Stimulated activated CD8-positive, alpha-beta memory T cell treated with anti-CD3 and anti-CD28 coated beads, Interleukin-15, amount 100 ng/mL, for 4 hours (primary cell): ENCODE measurements at regions not wholly inside any gene's neighbourhood (a gene's known extent, or its start where the extent isn't known, plus 50 kb on each side); places are given as distances from the start of the nearest gene placed in this dataset.

Source experiments
- DNase-seq, 2 donors: peaks; one replicate each; pipeline ENCODE4 v3.0.0-alpha.2; 2020; ENCODE audit warnings: low read depth in 2 of 2

DNA sequence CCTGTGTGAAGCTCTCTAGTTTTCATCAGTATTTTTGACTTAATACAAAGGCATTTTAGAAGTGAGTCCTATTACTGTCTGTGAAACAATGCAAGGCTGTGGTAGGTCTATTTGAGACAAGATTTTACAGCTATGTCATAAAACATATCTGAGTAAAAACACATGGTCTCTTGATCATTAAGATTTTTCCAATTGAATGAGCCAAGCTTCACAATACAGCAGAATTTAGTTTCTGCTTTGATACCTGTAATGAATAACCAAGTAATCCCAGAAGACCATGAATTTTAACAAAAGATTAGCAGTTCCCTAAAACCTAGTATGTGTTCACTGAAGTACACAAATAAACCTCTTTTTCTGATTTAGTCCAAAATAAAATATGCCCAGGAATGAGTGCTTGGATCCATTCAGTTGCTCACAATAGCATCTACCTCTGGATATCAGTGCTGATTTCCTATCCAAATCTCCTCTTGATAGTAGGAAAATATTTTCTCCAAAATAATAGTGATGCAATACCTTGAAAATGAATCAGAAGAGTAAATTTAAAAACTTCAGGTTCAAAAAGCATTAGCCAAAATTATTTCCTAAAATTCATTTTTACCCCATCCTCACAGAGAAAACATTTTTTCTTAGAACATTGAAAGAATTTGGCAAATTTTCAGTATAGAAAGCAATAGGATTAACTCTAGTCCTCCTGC is 533.5 kb upstream of the SGCG start:
- no peak for DNase-seq

DNA sequence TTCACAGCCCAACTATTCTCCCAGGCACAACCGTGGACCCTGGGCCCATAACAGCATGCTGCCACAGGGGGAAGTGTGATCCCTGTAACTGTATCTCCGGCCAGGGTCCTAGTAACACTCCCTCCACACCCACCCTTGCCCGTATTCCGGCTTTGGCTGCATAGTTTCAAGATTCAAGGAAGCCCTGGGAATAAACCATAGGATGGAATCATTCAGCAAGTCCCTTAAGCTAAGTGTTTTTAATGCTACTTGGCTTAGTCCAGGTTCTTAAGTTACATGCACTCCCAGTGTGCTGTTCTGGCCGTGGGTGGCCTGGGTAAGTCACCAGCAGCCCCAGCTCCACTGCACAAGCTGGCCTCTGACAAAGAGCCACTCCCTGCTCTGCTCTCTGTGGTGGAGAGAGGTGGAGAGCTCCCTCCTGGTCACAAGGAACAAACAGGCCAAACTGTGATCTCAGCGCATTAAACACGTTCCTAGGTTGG is 532.4 kb upstream of the SGCG start:
- no peak for DNase-seq

DNA sequence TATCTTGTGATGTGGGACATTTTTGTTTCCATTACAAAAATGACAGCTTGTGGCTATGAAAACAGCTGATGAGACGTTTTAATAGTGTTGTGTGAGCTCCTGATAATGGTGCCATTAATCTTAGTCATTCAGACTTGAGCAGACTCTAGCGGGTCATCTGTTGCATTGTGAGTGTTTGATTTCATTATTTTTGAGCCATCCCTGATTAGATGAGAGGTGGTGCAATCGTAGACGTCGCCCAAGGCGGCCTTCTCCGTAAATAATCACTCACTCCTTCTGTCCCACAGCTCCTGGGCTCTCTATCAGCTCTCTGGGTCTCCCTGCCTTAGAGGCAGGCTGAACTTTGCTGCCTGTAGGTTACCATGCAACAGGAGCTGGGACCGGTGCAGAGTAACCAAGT is 528.0 kb upstream of the SGCG start:
- DNase-seq: no peak

DNA sequence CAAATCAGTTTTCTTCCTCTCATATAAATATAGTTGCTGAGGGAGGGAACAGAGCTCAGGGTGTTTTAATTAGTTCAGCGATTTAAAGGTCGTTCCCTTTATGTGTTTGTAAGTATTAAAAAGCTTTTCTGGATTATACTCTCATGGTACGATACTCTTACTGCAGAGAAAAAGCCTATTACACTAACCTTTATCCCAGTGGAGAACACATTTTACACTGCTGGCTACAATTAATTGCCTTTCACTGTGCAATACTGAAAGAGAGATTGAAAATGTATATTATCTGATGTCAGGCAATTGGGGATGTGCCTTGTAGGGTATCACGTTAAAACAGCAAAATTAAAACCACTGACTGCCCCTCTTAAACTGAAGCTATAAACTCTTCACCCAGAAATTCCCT is 526.9 kb upstream of the SGCG start:
- DNase-seq: no peak

DNA sequence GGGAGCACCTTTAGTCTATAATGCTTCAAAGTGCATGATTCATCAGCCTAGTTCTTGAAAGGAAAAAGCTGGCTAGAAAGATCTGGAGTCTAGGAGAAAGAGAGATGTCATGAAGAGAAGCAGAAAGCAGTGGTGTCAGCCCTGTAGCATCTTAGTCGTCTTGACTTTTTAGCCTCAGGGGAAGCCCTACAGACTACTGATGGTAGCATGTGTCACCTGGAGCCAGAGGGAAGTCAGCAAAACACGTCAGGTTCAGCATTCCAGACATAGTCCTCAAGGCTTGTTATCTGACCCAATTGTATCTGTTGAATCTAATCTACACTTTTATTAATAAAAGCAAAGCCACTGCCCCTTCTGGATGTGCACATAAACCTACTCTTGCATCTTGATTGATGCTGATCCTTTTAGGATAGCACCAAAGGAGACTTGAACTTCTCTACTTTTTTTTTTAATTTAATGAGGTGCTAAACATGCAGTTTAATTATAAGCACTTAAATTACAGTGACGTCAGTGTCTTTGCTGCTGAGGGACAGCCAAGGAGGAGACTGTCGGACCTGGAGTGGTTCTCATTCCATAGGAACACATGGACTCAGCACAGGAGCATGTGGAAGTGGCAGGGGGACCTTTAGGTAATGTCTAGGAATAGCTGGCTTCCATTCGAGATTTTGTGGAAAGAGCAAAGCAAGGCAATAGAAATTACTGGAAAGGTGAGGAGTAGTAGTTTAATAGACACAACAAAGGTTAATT is 525.5 kb upstream of the SGCG start:
- DNase-seq: no peak

DNA sequence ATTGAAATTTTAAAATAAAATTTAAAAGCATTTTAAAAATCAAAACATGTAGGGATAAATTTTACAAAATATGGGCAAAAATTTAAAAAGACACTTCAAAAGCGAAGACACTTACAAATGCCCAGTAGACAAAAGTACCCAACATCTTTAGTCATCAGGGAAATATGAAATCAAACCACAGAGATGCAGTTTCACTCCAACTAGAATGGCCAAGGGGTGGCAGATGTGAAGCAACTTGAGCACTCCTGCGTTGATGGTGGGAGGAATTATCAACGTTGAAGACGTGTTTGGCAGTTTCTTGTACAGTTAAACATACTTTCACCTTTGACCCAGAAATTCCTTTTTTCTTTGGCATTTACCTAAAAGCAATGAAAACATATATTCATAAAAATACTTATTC is 518.0 kb upstream of the SGCG start:
- no peak for DNase-seq

DNA sequence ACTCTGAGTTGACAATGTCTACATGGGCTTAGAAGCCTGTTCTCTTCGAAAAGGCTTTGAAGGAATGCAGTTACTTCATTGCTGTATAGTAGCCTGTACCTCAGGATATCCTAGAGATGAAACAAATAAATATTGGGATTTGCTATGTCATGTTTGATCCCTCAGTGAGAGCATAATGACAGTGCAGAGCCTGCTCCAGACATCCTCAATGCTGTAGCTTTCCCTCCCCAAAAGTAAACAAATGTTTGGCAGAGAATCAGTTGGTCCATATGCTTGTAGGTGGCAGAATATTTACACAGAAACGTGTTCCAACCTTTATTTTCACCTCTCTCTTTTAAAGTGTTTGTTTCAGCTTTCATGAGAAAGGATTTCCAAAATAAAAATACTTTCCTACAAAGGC is 515.3 kb upstream of the SGCG start:
- DNase-seq: no peak

DNA sequence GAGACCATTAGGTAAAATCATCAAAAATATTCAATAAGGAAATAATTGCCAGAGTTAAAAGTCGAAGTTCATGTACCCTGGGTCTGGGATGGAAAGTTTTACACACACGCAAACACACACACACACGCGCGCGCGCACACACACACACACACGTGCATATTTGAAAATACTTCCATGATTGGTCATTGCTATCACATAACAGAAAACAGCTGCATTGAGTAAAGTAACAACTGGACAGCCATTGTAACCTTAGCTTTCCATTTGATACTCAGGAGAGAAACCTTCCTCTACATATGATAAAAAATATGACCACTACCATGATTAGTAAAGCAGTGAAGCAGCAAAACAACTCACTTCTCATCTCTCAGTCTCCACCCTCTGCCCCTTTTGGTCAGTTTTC is 490.0 kb upstream of the SGCG start:
- no peak for DNase-seq

DNA sequence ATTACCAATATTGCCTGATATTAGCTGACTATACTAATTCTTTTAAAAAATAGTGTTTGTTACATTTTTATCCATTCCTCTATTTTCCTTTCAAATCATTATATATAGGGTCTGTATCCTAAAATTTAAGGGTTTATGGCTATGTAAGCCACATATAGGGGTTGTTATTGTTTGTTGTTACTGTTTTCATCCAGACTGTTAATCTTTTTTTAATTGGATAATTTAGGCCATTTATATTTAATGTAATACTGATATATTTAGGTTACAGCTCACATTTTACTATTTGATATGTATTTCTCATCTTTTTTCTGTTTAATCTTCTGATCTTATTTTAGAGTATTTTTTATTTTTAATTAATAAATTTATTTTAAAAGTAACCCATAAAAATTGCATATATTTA is 487.1 kb upstream of the SGCG start:
- DNase-seq: no peak

DNA sequence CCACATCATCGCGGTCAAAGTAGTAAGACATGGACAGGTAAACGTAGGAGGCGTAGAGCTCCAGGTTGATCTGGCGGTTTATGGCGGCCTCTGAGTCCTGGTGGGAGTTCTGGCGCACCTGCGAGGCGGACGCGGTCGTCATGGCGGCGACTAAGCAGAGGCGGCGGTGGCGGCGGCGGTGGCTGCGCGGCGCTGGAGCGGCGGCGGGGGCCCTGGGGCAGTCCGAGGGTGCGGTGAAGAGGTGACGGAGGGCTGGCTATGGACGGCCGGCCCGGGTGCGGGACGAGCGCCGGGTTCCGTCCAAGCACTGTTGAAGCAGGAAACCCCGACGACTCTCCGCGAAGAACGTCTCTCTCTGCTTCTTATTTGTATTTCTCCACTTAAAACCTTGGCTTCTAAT is 484.3 kb upstream of the SGCG start:
- no peak for DNase-seq

DNA sequence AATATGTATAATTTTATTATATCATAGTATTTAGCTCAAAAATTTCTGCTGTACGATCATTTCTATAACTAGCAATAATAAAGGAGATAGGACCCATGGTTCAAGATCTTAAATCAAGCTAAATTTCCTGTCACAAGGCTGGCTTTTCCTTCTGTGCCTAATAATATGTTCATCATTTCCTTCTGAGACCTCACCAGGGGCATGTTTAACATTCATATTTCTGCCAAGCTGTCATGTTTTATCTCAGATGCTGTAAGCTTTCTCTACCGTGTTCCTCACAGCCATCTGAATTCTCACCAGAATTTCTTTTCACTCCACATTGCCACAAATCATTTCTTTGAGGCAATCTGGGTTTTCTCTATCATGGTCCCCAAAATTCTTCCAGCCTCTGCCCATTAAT is 482.3 kb upstream of the SGCG start:
- DNase-seq: no peak

DNA sequence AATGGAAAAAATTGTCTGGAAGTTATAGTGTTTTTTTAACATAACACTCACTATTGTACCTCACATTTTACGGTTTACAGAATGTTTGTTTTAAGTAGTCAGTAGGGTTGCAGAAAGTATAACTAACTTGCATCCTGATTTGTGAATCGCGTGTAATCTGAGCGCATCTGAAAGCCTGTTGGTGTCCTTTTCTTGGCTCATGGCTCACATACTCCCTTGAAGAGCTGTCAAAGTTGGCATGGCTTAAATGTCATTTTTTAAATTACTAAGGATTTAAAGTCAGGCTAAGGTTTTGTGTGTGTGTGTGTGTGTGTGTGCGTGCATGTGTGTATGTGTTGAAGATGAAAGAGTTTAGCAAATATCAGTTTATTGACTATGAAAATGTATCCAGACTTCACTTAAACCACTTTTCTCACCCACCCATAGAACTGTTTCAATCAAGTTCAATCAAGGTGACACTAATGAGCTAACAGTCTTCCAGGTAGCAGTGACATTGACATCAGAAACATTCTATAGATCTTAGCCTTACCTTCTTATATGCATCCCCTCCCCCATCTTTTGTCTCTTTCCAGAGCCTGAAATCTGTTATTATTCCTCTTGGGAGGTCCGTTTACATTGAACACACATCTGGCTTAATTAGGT is 480.4 kb upstream of the SGCG start:
- no peak for DNase-seq

DNA sequence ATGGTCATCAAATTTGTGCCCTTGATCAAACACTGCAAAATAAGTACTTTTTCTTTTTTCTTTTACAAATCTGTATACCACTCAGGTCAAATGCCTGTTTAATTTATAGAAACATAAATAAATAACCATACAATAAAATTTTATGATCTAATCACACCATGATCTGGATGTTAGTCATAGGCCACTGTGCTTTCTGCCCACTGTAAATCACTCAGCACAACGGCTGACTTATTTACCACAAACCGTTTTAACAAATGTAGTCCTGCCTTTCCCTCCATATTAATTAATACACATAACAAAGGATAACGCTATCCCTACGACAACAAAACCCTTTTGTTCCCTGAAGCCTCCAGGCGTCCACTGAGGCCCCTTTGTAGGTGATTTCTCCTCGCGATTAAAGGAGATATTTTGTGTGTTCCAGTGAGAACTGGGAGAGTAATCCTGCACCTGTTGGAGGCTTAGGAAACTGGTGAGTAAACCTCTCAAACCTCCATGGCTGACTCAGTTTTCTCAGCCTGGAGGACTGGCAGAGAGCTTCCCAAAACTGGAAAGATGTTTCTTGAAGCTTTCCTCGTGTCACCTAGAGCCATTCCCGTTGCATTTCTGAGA is 477.1 kb upstream of the SGCG start:
- no peak for DNase-seq

DNA sequence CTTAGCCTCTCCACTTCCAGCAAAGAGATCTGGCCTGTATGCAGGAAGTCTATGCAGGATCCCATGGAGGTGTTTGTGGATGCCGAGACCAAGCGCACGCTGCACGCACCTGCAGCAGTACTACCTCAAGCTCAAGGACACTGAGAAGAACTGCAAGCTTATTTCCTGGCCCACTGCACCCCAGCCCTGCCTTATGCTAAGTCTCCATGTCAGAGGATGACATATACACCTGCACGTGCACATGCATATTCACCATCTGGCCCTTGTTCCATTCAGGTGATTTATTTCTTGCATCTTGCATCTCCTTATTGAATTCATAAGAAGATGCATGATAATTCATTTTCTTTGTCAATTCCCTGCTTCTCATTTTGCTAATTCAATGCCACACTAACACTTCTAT is 472.8 kb upstream of the SGCG start:
- DNase-seq: no peak

DNA sequence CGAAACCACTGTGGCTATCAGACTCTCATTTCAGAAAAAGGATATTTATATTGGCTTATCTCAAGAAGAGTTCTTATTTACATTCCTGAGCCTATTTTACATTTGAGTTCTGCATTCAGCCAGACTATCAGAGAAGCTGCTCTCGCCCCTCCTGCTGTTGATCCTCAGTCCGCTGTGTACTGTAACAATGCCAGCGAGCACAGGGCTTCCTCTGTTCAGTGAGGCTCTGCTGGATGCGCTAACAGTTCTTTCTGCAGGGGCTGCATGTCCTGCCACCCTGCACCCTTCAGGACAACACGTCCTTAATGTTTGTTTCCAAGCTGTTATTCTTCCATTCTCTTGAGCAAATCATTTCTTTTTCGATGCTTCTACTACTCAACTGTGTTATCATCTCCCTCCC is 463.7 kb upstream of the SGCG start:
- DNase-seq: no peak

DNA sequence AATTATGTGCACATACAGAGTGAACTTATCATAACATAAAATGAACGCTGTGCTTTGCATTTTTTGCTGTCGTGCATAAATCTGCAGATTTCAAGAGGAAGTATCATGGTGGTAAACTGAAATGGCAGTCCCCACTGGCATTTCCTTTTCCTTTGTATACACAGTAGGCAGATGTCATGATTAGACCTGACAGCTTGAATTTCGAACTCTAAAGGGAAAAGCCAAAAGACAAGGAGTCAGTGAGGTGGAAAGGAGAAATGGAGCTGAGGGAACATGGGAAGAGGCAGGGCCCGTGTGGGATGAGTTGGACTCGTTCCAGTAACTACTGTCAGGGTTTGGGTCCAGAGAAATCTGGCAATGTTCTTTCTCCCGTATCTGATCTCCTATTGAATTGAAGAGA is 454.1 kb upstream of the SGCG start:
- no peak for DNase-seq

DNA sequence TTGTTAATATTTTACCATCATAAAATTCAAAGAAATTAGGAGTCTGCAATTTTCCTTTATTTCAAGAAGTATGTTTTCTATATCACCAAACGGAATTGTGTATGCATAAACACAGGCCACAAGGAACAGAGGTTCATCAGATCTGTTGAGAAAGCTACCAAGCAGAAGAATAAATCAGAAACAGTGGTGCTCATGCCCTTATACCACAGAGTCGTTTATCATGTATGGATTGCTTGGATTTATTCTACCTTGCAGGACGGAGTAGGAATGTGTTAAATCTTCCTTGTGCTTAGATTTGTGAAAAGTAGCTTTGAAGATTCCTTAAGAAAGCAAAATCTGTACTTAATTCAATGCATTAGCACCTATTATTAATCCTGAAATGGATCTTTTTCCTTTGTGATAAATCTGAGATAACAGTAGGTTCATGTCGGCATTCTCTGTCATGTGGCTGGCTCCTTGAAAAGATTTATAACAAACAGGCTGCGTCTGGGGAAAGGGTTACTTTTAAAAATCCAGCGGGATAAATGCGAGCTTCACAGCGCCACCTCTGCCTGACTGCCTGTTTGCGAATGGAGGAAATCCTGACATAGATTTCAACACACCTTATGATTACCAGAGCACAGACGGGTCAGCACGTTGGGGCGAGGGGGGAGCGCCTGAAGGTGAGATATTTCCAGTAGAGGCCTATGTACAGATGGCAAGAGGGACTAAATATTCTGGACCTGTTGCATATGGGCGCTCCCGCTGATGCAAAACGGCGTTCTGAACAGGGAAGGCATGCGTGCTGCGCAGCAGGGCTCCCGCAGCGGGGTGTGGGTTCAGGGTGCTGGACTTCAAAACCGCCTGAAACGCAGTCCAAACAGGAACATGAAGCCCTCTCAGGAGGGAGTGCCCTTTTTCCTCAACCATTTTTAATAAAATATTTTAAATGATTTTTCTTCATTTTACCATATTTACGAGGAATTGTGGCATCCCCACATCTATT is 445.5 kb upstream of the SGCG start:
- DNase-seq: no peak

DNA sequence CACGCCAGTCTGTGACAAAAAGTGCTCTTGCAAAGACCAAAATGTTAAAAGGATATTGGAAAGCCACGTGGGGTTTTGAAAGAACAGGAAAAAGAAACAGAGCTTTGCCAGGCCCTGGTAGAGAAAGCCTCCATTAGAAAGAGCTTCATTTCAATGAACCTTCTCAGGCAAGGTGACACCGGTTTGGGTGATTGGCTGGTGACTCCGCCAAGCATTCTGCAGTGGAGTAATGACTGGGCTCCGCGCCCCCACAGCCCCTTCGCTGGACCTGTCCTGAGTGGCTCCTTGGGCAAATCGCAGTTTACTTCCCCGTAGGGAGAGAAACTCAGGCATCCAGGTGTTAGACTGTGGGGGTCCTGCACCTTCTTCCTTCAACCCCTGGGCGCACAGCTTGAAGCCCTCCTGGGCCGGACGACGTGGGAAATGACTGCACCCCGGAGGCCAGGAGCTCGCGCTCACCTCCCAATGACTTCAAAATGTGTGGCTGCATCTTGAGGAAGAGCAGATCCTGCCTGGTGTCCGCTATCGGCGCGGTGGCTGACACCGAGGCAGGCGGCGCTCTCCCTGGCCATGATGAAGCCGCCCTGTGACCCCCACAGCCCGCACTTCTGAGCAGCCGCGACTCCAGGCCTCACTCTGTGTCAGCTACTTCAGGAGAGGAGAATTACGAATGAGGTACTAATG is 444.6 kb upstream of the SGCG start:
- no peak for DNase-seq

DNA sequence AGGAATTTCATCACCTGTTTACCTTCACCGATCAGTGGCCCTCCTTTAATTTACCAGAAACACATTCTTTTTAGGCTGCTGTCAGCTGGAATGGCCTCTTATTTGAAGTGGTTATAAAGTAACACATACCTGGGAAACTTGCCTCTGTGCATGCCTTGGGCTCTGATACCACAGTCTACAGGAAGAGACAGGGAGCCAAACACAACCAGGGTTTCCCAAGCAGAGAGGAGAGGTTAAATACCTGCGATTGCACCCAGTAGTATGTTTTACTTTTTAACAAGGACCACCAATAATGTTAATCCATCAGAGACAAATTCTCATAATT is 444.0 kb upstream of the SGCG start:
- DNase-seq: no peak

DNA sequence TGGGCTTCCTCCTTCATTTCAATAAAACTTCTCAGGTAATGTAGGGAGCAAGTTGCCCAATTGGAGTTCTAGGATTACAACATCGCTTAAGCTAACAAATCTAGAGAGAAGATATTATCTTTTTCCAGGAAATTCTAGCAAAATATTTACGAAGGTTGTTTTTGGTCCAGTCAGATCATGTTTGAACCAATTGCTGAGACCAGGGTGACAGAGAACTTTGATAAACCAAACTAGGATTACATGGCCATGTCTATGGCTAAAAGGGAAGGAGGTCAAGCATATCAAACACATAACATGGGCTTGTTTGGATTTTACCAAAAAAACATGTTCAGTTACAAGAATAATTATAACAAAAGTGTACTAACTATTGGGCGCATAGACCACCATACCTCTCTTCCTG is 442.4 kb upstream of the SGCG start:
- DNase-seq: no peak

DNA sequence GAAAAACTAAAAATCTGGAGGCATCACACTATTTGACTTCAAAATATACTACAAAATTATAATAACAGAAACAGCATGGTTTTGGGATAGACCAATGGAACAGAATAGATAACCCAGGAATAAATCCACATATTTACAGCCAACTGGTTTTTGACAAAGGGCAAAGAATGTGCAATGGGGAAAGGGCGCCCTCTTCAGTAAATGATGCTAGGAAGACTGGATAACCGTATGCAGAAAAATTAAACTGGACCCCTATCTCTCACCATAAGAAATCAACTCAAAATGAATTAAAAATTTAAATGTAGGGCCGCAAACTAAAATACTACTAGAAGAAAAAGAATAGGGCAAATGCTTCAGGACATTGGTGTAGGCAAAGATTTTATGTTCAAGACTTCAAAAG is 440.5 kb upstream of the SGCG start:
- no peak for DNase-seq
